RPMI8226 (cell line): ENCODE measurements at regions not wholly inside any gene's neighbourhood (a gene's known extent, or its start where the extent isn't known, plus 50 kb on each side); places are given as distances from the start of the nearest gene placed in this dataset.
A peak's percentile ranks its signal among the peaks of the same experiment; 100 is the strongest.
"Not testable (repeated sequence)": the region's sequence is repeated elsewhere in the genome, so short reads cannot be mapped to it uniquely, and the experiment has no call there.

Experiments
- DNase-seq: peaks from one replicate; pipeline ENCODE4 v3.0.0-alpha.2; 2015

- DNase-seq, result not testable (repeated sequence)
These were observed 158.8 kb downstream of the CRLF2 start for GRCh38 chrX:1053600-1053999.

GRCh38 chrX:1053072-1053471 lies 159.4 kb downstream of the CRLF2 start:
- peak; percentile 0 for DNase-seq

- DNase-seq, result peak; percentile 1
These were observed 160.4 kb downstream of the CRLF2 start for GRCh38 chrX:1052021-1052420.

DNA sequence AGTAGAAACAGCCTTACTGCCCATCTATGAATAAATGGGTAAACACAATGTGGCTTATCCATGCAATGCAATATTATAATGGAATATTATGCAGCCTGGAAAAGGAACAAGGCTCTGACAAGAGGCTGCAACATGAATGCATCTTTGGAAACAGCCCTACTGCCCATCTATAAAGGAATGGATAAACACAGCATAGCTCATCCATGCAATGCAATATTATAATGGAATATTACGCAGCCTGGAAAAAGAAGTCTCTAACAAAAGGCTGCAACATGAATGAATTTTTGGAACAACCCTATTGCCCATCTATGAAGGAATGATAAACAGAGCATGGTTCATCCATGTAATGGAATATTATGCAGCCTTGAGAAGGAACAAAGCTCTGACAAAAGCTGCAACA lies 161.0 kb downstream of the CRLF2 start:
- no peak for DNase-seq

DNA sequence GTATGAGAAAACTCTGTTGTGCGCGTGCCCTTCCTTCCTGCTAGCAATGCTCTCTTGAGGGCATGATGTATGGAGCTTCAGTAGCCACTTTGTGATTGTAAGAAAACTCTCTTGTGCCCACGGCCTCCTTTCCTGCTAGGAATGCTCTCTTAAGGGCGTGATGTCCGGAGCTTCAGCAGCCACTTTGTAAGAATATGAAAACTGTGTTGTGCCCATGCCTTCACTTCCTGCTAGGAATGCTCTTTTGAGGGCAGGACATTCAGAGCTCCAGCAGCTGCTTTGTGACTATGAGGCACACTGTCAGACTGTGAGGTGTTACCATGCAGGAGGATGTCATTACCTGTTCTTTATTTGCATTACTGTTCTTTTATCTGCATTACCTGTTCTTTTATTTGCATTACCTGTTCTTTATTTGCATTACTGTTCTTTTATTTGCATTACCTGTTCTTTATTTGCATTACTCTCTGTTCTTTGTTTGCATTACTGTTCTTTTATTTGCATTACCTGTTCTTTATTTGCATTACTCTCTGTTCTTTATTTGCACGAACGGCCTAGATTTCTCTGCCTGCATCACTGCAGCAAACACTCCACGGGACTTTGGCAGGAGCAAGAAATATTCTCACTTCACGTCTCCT lies 166.7 kb downstream of the CRLF2 start:
- DNase-seq, result no peak

DNA sequence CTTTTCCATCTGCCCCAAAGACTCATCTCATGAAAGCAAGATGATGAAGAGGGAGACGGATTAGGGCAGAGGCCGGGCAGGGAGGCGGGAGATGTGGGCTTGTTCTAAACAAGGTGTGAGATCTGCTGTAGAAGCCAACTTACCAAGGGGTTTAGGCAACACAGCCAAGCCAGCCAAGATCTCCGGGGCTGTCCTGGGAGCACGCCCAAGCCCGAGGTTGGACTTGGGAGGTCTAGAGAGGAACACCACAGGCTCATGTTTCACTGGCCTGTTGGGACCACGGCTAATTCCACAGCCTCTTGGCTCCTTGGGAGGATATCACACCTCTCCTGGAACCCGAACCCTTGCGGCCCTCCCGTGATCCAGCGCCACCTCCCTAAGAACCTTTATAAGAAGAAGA lies 171.4 kb downstream of the CRLF2 start:
- DNase-seq, result no peak

DNA sequence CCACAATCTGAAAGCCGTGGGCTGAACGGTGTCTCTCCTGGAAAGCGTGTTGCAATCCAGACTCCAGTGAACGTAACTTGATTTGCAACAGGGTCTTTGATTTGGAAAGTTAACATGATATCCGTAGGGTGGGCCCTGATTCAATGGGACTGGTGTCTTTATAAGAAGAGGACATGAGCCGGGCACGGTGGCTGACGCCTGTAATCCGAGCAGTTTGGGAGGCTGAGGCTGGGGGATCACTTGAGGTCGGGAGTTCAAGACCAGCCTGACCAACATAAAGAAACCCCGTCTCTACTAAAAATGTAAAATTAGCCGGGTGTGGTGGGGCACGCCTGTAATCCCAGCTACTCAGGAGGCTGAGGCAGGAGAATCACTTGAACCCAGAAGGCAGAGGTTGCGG lies 176.5 kb downstream of the CRLF2 start:
- not testable (repeated sequence) for DNase-seq

GRCh38 chrX:1035206-1035605 lies 177.2 kb downstream of the CRLF2 start:
- no peak for DNase-seq

DNA sequence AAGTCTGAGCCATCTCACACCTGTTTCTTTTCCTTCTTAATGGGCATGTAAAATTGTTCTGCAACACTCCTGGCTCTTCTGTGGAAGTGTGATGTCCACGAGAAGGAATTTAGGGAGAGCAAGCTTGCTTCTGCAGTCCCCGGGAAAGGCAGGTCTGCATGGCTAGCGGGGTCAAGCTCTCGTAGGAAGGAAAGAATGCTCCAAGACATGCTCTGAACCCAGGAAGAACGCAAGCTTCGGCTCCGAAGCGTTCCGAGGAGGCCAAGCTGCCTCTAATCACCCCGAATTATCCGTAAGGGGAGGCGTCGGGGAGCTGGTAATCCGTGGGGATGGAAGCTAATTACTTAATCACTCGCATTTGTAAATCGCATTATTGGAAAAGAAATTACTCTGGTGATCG lies 177.7 kb downstream of the CRLF2 start:
- DNase-seq, result no peak

GRCh38 chrX:1031521-1032430 lies 180.7 kb downstream of the CRLF2 start:
- DNase-seq, result peak; percentile 17

- DNase-seq, result no peak
These were observed 183.0 kb downstream of the CRLF2 start for GRCh38 chrX:1029494-1029893.

DNA sequence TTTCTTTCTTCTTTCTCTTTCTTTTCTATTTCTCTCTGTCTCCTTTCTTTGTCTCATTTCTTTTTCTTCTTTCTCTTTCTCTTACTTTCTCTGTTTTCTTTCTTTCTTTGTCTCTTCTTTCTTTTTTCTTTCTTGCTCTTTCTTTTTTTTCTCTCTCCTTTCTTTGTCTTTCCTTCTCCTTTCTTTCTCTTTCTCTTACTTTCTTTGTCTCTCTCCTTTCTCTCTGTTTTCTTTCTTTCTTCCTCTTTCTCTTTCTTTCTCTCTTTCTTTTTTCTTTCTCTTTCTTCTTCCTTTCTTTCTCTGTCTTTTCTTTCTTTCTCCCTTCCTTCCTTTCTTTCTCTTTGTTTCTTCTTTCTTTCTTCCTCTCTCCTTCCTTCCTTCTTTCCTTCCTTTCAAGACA lies 184.8 kb downstream of the CRLF2 start:
- DNase-seq, result no peak

GRCh38 chrX:1027133-1027532 lies 185.3 kb downstream of the CRLF2 start:
- DNase-seq, result peak; percentile 66

- DNase-seq, result peak; percentile 63
These were observed 186.0 kb downstream of the CRLF2 start for GRCh38 chrX:1026263-1027015.

DNA sequence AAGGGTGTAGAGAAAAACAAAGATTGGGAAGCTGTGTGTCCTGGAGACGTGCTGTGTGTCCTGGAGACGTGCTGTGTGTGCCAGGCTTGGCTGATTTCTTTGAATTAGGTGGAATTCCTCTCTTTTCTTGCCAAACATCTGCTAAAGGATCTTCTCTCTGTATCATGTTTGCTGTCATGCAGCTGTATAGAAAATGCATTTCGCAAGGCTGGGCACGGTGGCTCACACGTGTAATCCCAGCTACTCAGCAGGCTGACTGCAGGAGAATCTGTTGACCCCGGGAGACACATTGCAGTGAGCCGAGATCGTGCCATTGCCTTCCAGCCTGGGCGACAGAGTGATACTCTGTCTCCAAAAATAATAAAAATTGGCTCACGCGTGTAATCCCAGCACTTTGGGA lies 187.0 kb downstream of the CRLF2 start:
- DNase-seq, result no peak

- DNase-seq, result no peak
These were observed 188.8 kb downstream of the CRLF2 start for GRCh38 chrX:1023676-1024075.

DNA sequence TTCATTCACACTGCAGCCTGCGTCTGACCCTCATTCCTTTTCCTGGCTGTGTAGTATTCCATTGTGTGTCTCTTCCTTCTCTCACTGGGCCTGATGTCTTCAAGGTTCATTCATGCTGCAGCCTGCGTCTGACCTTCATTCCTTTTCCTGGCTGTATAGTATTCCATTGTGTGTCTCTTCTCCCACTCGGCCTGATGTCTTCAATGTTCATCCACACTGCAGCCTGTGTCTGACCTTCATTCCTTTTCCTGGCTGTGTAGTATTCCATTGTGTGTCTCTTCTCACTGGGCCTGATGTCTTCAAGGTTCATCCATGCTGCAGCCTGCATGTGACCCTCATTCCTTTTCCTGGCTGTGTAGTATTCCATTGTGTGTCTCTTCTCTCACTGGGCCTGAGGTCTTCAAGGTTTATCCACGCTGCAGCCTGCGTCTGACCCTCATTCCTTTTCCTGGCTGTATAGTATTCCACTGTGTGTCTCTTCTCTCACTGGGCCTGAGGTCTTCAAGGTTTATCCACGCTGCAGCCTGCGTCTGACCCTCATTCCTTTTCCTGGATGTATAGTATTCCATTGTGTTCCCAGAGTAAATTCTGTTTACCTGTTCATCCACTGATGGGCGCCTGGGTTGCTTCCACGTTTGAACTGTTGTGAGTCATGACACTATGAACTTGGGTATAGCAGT lies 191.0 kb downstream of the CRLF2 start:
- DNase-seq, result not testable (repeated sequence)

- DNase-seq, result no peak
These were observed 191.7 kb downstream of the CRLF2 start for GRCh38 chrX:1020634-1021166.

DNA sequence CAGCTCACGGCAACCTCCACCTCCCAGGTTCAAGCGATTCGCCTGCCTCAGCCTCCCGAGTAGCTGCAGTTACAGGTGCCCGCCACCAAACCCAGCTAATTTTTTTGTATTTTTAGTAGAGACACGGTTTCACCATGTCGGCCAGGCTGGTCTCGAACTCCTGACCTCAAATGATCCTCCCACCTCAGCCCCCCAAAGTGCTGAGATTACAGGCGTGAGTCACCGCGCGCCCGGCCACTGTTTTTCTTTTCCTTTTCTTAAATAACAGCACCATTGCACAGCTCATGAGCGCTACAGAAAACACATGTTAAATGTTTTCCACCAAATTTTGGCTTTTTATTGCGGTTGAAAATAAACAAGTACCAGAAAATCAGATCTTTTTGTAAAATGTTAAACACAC lies 195.5 kb downstream of the CRLF2 start:
- DNase-seq, result not testable (repeated sequence)

DNA sequence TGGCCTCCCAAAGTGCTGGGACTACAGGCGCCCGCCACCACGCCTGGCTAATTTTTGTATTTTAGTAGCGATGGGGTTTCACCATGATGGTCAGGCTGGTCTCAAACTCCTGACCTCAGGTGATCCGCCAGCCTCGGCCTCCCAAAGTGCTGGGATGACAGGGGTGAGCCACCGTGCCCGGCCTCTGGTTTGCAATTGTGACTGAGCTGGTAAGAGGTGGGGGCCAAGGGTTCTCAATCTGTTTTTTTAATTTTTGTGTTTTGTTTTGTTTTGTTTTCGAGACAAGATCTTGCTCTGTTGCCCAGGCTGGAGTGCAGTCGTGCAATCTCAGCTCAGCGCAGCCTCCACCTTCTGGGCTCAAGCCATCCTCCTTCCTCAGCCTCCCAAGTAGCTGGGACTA lies 196.2 kb downstream of the CRLF2 start:
- DNase-seq, result not testable (repeated sequence)

DNA sequence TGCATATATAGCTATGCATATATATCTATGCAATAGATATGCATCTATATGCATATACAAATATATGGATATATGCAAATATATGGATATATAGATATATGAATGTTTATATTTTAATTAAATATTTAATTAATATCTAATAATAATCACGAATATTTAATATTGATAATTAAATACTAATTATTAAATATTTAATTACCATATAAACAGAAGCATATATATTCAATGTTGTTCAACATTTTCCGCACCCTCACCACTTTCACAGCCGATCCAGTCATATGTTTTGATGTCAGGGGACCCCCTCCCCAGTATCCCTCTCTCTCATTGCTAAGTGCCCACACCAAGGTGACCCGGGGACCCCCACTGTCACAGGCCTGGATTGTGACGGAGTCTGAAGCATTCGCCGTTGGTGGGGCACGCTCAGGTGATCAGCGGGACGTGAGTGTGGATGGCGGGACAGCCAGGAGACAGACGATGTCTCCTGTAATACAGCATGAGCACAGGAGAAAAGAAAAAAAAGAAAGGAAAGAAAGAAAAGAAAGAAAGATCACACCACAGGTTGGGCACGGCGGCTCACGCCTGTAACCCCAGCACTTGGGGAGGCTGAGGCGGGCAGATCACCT lies 199.7 kb downstream of the CRLF2 start:
- no peak for DNase-seq

- DNase-seq, result no peak
These were observed 200.7 kb downstream of the CRLF2 start for GRCh38 chrX:1011691-1012283.
